DND-41 (cell line): ENCODE measurements at regions not wholly inside any gene's neighbourhood (a gene's known extent, or its start where the extent isn't known, plus 50 kb on each side); places are given as distances from the start of the nearest gene placed in this dataset.

Experiments
- ATAC-seq: fragments of 200-7000 bp; cut with Tn5 transposase; 3 replicates; pipeline ENCODE4 v1.9.1; 2021; ENCODE audit warnings: low read depth; ENCODE audit not compliant: insufficient read depth
- DNase-seq: peaks from one replicate; pipeline ENCODE4 v3.0.0-alpha.2; 2020
- H2AFZ ChIP-seq: 2 replicates; pipeline ENCODE4 v1.6.0; 2012; ENCODE audit warnings: low read depth, low read length
- H3K27ac ChIP-seq: 2 replicates; pipeline ENCODE4 v1.5.1; 2012; ENCODE audit warnings: low read length, inconsistent platforms
- H3K27me3 ChIP-seq: fragments of 200-600 bp; sonication (generic); 2 replicates; pipeline ENCODE4 v1.6.0; 2012; ENCODE audit warnings: low read length, mild to moderate bottlenecking, inconsistent platforms; ENCODE audit not compliant: insufficient read depth, poor library complexity
- H3K36me3 ChIP-seq: 2 replicates; pipeline ENCODE4 v1.5.1; 2012; ENCODE audit warnings: low read length, inconsistent platforms; ENCODE audit not compliant: insufficient read depth
- H3K4me1 ChIP-seq: 2 replicates; pipeline ENCODE4 v1.5.1; 2012; ENCODE audit warnings: mild to moderate bottlenecking, low read length; ENCODE audit not compliant: insufficient read depth
- H3K4me2 ChIP-seq: 2 replicates; pipeline ENCODE4 v1.6.0; 2012; ENCODE audit warnings: mild to moderate bottlenecking, moderate library complexity, low read length, inconsistent platforms; ENCODE audit not compliant: insufficient read depth
- H3K4me3 ChIP-seq, 2 experiments: fragments of 200-600 bp in 1 of 2; shearing (Covaris generic) in 1 of 2; 2 replicates each; pipeline ENCODE4 v1.5.1; 2012 to 2016; ENCODE audit warnings: inconsistent platforms in 2 of 2, low read length in 2 of 2, mild to moderate bottlenecking in 2 of 2, low read depth in 1 of 2, moderate library complexity in 1 of 2
- H3K79me2 ChIP-seq: 2 replicates; pipeline ENCODE4 v1.6.0; 2012; ENCODE audit warnings: low read length, inconsistent platforms; ENCODE audit not compliant: insufficient read depth
- H3K9ac ChIP-seq: 2 replicates; pipeline ENCODE4 v1.6.0; 2012; ENCODE audit warnings: low read depth, mild to moderate bottlenecking, inconsistent platforms, low read length, moderate library complexity
- H3K9me3 ChIP-seq: 2 replicates; pipeline ENCODE4 v1.5.1; 2012; ENCODE audit warnings: low read length, moderate library complexity, mild to moderate bottlenecking, inconsistent platforms; ENCODE audit not compliant: insufficient read depth, severe bottlenecking
- H4K20me1 ChIP-seq: 2 replicates; pipeline ENCODE4 v1.6.0; 2012; ENCODE audit warnings: low read length; ENCODE audit not compliant: insufficient read depth
- EZH2 ChIP-seq: IDR thresholded peaks from 3 replicates; pipeline ENCODE4 v1.6.1; 2012; ENCODE audit warnings: borderline replicate concordance, low read depth, mild to moderate bottlenecking, moderate library complexity, low read length, inconsistent platforms; ENCODE audit not compliant: severe bottlenecking
- TF ChIP-seq, protein P1 (sequence below): IDR thresholded peaks from 2 replicates; pipeline ENCODE4 v1.5.1; 2012; ENCODE audit warnings: borderline replicate concordance, low read length, moderate library complexity, mild to moderate bottlenecking; ENCODE audit not compliant: poor library complexity, severe bottlenecking; ENCODE audit errors: extremely low read depth

DNA sequence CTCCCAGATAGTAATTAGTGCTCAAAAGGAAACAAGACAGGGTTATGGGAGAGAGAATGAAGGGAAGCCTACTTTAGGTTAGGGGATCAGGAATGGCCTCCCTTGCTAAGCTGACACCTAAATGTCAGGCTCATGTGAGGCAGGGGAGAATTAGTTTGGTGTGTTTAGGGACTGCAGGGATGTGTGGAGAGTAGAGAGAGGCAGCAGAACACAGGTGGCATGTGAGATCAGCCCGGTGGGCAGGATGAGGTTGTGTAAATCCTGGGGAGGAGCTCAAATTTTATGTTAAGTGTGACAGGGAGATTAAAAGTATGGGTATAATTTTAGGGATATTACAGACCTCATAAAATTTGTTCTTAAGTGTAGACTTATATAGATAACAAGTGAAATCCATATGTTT, 56.2 kb upstream of the ZNF438 start:
- H4K20me1 ChIP-seq = no peaks in the 10 kb centered on the region
- H3K27ac ChIP-seq = peak overlapping the region; percentile 91
- peaks cover 17% of the 10 kb centered on the region for H3K79me2 ChIP-seq
- H3K36me3 ChIP-seq = no peaks in the 10 kb centered on the region
- H3K4me1 ChIP-seq = peaks cover 96% of the 10 kb centered on the region
- DNase-seq = peak; percentile 77
- no peaks in the 10 kb centered on the region for H3K27me3 ChIP-seq
- H3K9me3 ChIP-seq = no peaks in the 10 kb centered on the region
- H2AFZ ChIP-seq = peak overlapping the region; percentile 42
- peak; percentile 58 for ATAC-seq
- peak overlapping the region; percentile 37 for H3K9ac ChIP-seq
- H3K4me3 ChIP-seq = no peak overlapping the region
- peak overlapping the region; percentile 44 for H3K4me2 ChIP-seq
- no peak for TF ChIP-seq EZH2
- TF ChIP-seq, protein P1, sequence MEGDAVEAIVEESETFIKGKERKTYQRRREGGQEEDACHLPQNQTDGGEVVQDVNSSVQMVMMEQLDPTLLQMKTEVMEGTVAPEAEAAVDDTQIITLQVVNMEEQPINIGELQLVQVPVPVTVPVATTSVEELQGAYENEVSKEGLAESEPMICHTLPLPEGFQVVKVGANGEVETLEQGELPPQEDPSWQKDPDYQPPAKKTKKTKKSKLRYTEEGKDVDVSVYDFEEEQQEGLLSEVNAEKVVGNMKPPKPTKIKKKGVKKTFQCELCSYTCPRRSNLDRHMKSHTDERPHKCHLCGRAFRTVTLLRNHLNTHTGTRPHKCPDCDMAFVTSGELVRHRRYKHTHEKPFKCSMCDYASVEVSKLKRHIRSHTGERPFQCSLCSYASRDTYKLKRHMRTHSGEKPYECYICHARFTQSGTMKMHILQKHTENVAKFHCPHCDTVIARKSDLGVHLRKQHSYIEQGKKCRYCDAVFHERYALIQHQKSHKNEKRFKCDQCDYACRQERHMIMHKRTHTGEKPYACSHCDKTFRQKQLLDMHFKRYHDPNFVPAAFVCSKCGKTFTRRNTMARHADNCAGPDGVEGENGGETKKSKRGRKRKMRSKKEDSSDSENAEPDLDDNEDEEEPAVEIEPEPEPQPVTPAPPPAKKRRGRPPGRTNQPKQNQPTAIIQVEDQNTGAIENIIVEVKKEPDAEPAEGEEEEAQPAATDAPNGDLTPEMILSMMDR = no peak

DNA sequence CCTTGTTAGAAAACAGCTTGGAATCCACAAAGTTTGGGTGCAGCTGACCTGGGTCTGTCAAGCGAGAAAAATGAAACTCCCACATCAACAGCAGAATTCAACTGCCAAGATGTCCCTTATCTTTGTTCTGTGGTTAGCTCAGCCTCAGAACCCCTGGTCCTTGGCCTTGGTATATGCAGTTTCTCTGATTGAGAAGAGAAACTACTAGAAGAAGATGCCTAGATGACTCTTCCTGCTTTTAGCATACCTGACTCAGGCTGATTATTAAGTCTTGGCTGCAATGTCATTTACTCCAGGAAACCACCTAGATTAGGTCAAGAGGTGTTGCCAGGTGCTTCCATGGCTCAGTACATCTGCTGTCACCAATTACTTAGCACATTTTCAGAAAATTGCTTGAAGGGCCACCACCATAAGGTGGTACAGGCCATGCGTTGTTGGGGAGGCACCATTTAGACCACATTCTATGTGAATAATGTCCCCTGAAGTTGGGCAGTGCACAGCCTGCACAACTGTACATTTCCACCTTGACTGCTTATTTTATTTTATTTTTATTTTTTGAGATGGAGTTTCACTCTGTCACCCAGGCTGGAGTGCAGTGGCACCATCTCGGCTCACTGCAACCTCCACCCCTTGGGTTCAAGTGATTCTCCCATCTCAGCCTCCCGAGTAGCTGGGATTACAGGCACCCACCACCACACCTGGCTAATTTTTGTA, 59.4 kb upstream of the ZNF438 start:
- TF ChIP-seq EZH2 = no peak
- TF ChIP-seq, protein P1 = no peak

GRCh38 chr10:31095677-31096560, 64.3 kb upstream of the ZNF438 start:
- H3K4me1 ChIP-seq = peaks cover 100% of the 10 kb centered on the region
- H3K79me2 ChIP-seq = peaks cover 37% of the 10 kb centered on the region
- H2AFZ ChIP-seq = peak overlapping the region; percentile 12; the same call in 1 of the 2 replicates
- peak; percentile 76 for ATAC-seq
- H3K9me3 ChIP-seq = no peaks in the 10 kb centered on the region
- DNase-seq = peak; percentile 81
- H3K27ac ChIP-seq = peak overlapping the region; percentile 95
- H4K20me1 ChIP-seq = no peaks in the 10 kb centered on the region
- peak overlapping the region; percentile 48 for H3K4me2 ChIP-seq
- peak overlapping the region; percentile 56 for H3K9ac ChIP-seq
- no peaks in the 10 kb centered on the region for H3K36me3 ChIP-seq
- H3K27me3 ChIP-seq = no peaks in the 10 kb centered on the region
- TF ChIP-seq, protein P1 = no peak
- TF ChIP-seq EZH2 = no peak
- H3K4me3 ChIP-seq = peak overlapping the region in 1 of 2 experiments; percentile 41; a peak in 2 of 4 replicates

More for the DNA sequence above, 59.4 kb upstream of the ZNF438 start:
- Histone ChIP-seq H4K20me1 (no peaks in the 10 kb centered on the region), H3K27ac (peak overlapping the region; percentile 97), H3K36me3 (no peaks in the 10 kb centered on the region), H3K27me3 (no peaks in the 10 kb centered on the region), H3K4me1 (peaks cover 99% of the 10 kb centered on the region), H3K9ac (peak overlapping the region; percentile 60), H3K4me2 (peak overlapping the region; percentile 54), H3K79me2 (peaks cover 28% of the 10 kb centered on the region), H3K9me3 (no peaks in the 10 kb centered on the region), H2AFZ (peak overlapping the region; percentile 16; the same call in 1 of the 2 replicates), H3K4me3 (peak overlapping the region in 1 of 2 experiments; percentile 28; a peak in 1 of 4 replicates)
- DNase-seq (peak; percentile 88), ATAC-seq (peak; percentile 83)
